ENCODE measurements at regions not wholly inside any gene's neighbourhood (a gene's known extent, or its start where the extent isn't known, plus 50 kb on each side); places are given as distances from the start of the nearest gene placed in this dataset.

- ATAC-seq (ENCODE audit: poor library complexity) = no peak
- Mint-ChIP-seq H3K4me3 (no peak overlapping the region), H3K36me3 (ENCODE audit: low read depth) (no peaks in the 10 kb centered on the region), H3K4me1 (ENCODE audit: low read depth) (no peaks in the 10 kb centered on the region), H3K27me3 (peaks cover 23% of the 10 kb centered on the region), H3K27ac (no peak overlapping the region), H3K9me3 (no peaks in the 10 kb centered on the region)
- H3K27me3 ChIP-seq (ENCODE audit: control insufficient read depth in 1 of 2, insufficient read depth in 2 of 2, low read length in 2 of 2) = peaks cover 3 to 11% of the 10 kb centered on the region in 2 experiments
- DNase-seq = no peak
- H3K4me1 ChIP-seq (ENCODE audit: insufficient read depth, low read length) = peaks cover 3% of the 10 kb centered on the region
- no peak overlapping the region for H3K4me3 ChIP-seq (ENCODE audit: low read length)
- POLR2A ChIA-PET = no interaction called here
- H3K36me3 ChIP-seq (ENCODE audit: insufficient read depth, low read length) = no peaks in the 10 kb centered on the region
- TF ChIP-seq, protein P1, sequence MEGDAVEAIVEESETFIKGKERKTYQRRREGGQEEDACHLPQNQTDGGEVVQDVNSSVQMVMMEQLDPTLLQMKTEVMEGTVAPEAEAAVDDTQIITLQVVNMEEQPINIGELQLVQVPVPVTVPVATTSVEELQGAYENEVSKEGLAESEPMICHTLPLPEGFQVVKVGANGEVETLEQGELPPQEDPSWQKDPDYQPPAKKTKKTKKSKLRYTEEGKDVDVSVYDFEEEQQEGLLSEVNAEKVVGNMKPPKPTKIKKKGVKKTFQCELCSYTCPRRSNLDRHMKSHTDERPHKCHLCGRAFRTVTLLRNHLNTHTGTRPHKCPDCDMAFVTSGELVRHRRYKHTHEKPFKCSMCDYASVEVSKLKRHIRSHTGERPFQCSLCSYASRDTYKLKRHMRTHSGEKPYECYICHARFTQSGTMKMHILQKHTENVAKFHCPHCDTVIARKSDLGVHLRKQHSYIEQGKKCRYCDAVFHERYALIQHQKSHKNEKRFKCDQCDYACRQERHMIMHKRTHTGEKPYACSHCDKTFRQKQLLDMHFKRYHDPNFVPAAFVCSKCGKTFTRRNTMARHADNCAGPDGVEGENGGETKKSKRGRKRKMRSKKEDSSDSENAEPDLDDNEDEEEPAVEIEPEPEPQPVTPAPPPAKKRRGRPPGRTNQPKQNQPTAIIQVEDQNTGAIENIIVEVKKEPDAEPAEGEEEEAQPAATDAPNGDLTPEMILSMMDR (IDR thresholded peaks at IDR 0.05) = no peak
- intact Hi-C loops (cut with DNase I, micrococcal nuclease) = no loop called here
- CTCF ChIA-PET = no interaction called here
- H3K9me3 ChIP-seq (ENCODE audit: control insufficient read depth in 1 of 2, insufficient read depth in 1 of 2, low read length in 2 of 2) = no peaks in the 10 kb centered on the region
- no peak overlapping the region for H3K27ac ChIP-seq (ENCODE audit: low read depth in 1 of 2, low read length in 2 of 2)
These were observed 77.3 kb downstream of the TMEM100 start for GRCh38 chr17:55645361-55645760.

- H3K9me3 Mint-ChIP-seq = no peaks in the 10 kb centered on the region
- H3K36me3 Mint-ChIP-seq (ENCODE audit: low read depth) = no peaks in the 10 kb centered on the region
- no peaks in the 10 kb centered on the region for H3K4me1 Mint-ChIP-seq (ENCODE audit: low read depth)
- no peak overlapping the region for H3K4me3 ChIP-seq (ENCODE audit: low read length)
- H3K9me3 ChIP-seq (ENCODE audit: control insufficient read depth in 1 of 2, insufficient read depth in 1 of 2, low read length in 2 of 2) = no peaks in the 10 kb centered on the region
- ATAC-seq (ENCODE audit: poor library complexity) (no peak), DNase-seq (no peak)
- H3K36me3 ChIP-seq (ENCODE audit: insufficient read depth, low read length) = no peaks in the 10 kb centered on the region
- POLR2A ChIA-PET = no interaction called here
- no peak overlapping the region for H3K4me3 Mint-ChIP-seq
- H3K27me3 ChIP-seq (ENCODE audit: control insufficient read depth in 1 of 2, insufficient read depth in 2 of 2, low read length in 2 of 2) = peaks cover 1 to 7% of the 10 kb centered on the region in 2 experiments
- peaks cover 19% of the 10 kb centered on the region for H3K27me3 Mint-ChIP-seq
- no peak overlapping the region for H3K27ac ChIP-seq (ENCODE audit: low read depth in 1 of 2, low read length in 2 of 2)
- TF ChIP-seq, protein P1 (IDR thresholded peaks at IDR 0.05) = no peak
- intact Hi-C loops (cut with DNase I, micrococcal nuclease) = loop anchor here in 1 of 2 experiments (5.0 kb wide), 1 partner anchor 117 kb away; no protein-coding TSS in a partner anchor
- peaks cover 3% of the 10 kb centered on the region for H3K4me1 ChIP-seq (ENCODE audit: insufficient read depth, low read length)
- H3K27ac Mint-ChIP-seq = no peak overlapping the region
- CTCF ChIA-PET = no interaction called here
These were observed 78.3 kb downstream of the TMEM100 start for GRCh38 chr17:55644346-55644745.

GRCh38 chr17:55642741-55643140, 79.9 kb downstream of the TMEM100 start:
- intact Hi-C loops (cut with DNase I, micrococcal nuclease) = loop anchor here in 1 of 2 experiments (5.0 kb wide), 1 partner anchor 115 kb away; no protein-coding TSS in a partner anchor
- Histone ChIP-seq H3K9me3 (ENCODE audit: control insufficient read depth in 1 of 2, insufficient read depth in 1 of 2, low read length in 2 of 2) (no peaks in the 10 kb centered on the region), H3K36me3 (ENCODE audit: insufficient read depth, low read length) (no peaks in the 10 kb centered on the region), H3K27me3 (ENCODE audit: control insufficient read depth in 1 of 2, insufficient read depth in 2 of 2, low read length in 2 of 2) (peaks cover 0 to 3% of the 10 kb centered on the region in 2 experiments), H3K4me1 (ENCODE audit: insufficient read depth, low read length) (peaks cover 3% of the 10 kb centered on the region), H3K4me3 (ENCODE audit: low read length) (no peak overlapping the region), H3K27ac (ENCODE audit: low read depth in 1 of 2, low read length in 2 of 2) (no peak overlapping the region)
- no peaks in the 10 kb centered on the region for H3K9me3 Mint-ChIP-seq
- POLR2A ChIA-PET = no interaction called here
- H3K4me3 Mint-ChIP-seq = no peak overlapping the region
- DNase-seq (no peak), ATAC-seq (ENCODE audit: poor library complexity) (no peak)
- H3K36me3 Mint-ChIP-seq (ENCODE audit: low read depth) = no peaks in the 10 kb centered on the region
- CTCF ChIA-PET = no interaction called here
- H3K27me3 Mint-ChIP-seq = peaks cover 19% of the 10 kb centered on the region
- TF ChIP-seq, protein P1 (IDR thresholded peaks at IDR 0.05) = no peak
- H3K27ac Mint-ChIP-seq = no peak overlapping the region
- H3K4me1 Mint-ChIP-seq (ENCODE audit: low read depth) = no peaks in the 10 kb centered on the region
